D721Med (cell line): ENCODE measurements at regions not wholly inside any gene's neighbourhood (a gene's known extent, or its start where the extent isn't known, plus 50 kb on each side); places are given as distances from the start of the nearest gene placed in this dataset.
A peak's percentile ranks its signal among the peaks of the same experiment; 100 is the strongest.

Source experiments
- DNase-seq: peaks from one replicate; pipeline ENCODE4 v3.0.0; 2011; ENCODE audit warnings: low spot score; ENCODE audit not compliant: insufficient read length
- FAIRE-seq: peaks from 2 replicates; lab custom pipeline; 2011; peaks lifted over from hg19 to GRCh38; lab: Jason Lieb, UNC
- TF ChIP-seq, protein P1 (sequence below): IDR thresholded peaks from 2 replicates; pipeline ENCODE4 v1.5.1; 2012; ENCODE audit warnings: mild to moderate bottlenecking, control low read depth; ENCODE audit not compliant: insufficient read depth; ENCODE audit errors: missing control alignments

DNA sequence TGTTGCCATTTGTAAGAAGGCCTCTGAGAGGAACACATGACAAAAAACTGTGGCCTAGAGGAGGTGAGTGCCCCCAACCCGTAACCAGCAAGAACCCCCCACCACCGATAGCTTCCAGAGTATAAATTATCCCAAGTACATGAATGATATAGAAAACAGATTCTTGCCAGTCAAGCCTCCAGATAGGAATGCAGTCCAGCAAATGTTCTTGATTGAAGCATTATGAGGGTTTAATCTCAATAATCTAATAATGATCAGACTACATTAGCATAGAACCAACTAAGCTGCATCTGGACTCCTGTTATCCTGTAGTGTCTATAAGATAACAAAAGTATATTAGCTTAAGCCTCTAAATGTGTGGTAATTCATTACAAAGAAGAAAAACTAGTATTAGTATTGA is 908.9 kb upstream of the ATXN8OS start:
- FAIRE-seq (peak; percentile 84), DNase-seq (no peak)
- TF ChIP-seq, protein P1, sequence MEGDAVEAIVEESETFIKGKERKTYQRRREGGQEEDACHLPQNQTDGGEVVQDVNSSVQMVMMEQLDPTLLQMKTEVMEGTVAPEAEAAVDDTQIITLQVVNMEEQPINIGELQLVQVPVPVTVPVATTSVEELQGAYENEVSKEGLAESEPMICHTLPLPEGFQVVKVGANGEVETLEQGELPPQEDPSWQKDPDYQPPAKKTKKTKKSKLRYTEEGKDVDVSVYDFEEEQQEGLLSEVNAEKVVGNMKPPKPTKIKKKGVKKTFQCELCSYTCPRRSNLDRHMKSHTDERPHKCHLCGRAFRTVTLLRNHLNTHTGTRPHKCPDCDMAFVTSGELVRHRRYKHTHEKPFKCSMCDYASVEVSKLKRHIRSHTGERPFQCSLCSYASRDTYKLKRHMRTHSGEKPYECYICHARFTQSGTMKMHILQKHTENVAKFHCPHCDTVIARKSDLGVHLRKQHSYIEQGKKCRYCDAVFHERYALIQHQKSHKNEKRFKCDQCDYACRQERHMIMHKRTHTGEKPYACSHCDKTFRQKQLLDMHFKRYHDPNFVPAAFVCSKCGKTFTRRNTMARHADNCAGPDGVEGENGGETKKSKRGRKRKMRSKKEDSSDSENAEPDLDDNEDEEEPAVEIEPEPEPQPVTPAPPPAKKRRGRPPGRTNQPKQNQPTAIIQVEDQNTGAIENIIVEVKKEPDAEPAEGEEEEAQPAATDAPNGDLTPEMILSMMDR, result no peak

DNA sequence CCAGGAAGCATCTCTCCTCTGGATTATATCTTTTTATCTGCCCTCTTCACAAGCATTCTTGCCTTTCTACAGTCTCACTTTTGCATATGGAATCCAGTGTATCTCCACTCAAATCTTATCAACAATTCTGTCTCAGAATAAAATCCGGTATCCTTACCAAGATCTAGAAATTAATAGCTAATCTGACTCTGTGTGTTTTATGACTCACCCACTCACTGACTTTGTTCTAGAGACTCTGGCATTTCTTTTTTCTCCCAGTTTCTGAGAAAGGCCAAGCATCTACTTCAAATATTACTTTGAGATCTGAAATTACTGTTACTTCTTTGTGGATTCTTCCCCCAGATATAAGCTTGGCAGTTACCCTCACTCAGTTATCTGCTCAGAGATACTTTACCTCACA is 913.5 kb upstream of the ATXN8OS start:
- FAIRE-seq, result no peak
- TF ChIP-seq, protein P1, result no peak
- no peak for DNase-seq

DNA sequence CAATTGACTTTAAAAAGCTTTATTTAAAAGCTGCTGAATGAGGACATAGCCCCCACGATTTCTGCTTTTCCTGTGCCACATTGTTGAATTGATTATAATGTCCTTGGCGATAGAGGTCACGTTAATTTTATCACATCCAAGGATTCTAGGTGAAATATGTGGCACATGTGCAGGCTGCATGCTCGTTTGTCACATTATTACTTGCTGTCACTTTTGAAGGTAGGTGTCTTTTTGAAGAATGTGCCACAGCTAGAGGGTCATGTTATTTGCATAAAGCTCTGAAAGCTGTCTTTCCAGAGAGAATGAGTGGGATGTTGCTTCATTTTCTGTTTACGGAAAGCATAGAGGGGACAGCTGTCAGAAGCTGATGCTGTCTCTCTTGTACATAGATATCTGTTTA is 927.6 kb upstream of the ATXN8OS start:
- DNase-seq (no peak), FAIRE-seq (no peak)
- TF ChIP-seq, protein P1, result no peak

DNA sequence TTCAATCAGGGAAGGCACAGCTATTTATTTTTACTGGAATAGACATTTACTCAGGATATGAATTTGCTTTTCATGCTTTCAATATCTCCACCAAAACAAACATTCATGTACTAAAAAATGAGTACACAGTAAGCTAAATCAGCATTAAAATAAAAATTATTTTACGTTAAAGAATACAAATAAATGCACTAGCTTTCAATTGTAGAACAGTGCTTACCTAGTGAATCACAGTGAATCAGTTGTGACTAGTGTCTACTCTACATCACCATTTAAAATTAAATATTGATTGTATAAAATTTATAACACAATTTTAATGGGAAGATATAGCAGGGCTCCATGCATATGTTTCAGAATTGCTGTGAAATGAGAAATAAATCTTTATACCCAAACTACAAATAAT is 929.6 kb upstream of the ATXN8OS start:
- DNase-seq, result no peak
- no peak for FAIRE-seq

DNA sequence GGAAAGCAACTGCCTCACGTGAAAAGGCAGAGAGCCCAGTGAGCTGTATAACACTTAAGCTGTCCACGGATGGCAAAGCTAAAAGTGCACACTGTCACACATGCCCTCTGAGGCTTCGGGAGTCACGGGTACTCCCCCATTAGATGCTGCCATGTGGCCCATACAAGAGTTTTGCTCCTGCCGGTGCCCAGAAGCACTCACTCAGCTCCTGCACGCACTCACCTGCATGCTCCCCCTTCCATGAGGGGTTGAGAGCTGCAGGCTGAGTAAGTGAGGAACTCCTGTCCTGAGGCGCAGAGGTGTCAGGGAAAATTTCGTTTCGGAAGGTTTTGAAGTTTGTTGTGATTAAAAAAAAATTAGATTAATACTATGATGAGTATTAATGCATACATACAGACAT is 939.2 kb upstream of the ATXN8OS start:
- FAIRE-seq (no peak), DNase-seq (no peak)
- TF ChIP-seq, protein P1, result no peak

More for the DNA sequence above, 929.6 kb upstream of the ATXN8OS start:
- TF ChIP-seq, protein P1, result no peak

DNA sequence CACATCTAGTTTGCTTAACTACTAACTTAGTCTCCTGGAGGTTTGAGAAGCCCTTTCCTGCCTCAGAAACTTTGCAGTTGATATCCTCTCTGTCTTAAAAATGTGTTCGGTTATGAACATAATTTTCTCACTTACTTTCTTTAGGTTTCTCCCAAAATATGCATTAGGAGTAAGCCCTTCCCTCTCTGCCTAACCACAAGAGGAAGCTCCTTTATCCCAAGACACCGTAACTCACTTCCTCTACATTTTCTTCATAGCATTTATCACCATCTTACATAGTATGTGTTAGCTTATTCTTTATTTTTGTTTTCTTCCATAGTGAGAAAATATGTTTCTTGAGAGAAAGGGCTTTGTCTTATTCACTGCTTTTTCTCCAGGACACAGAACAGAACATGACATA is 952.5 kb upstream of the ATXN8OS start:
- no peak for FAIRE-seq
- no peak for DNase-seq
- TF ChIP-seq, protein P1, result no peak

DNA sequence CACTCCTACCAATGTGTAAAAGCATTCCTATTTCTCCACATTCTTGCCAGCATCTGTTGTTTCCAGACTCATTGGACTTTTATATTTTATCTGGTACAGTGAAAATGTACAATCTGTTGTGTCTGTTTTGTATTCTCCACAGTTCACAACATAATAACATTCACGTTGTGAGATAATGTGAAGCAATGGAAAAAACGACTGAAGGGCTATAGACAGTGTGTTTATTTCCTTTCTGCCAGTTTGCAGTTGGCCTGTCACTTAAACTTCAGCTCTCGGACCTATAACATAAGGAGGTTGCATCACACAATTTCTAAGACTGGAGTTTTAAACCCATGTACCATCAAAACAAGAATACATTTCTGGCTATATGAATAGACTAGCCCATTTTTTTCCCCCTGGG is 965.5 kb upstream of the ATXN8OS start:
- TF ChIP-seq, protein P1, result no peak
- FAIRE-seq, result peak; percentile 76
- no peak for DNase-seq
